Activated T-helper 17 cell treated with anti-CD3 and anti-CD28 coated beads, Interleukin-2, amount 50 U/mL, for 72 hours (primary cell): ENCODE measurements at regions not wholly inside any gene's neighbourhood (a gene's known extent, or its start where the extent isn't known, plus 50 kb on each side); places are given as distances from the start of the nearest gene placed in this dataset.

Experiments used
- ATAC-seq: fragments of 150-1000 bp; cut with Tn5 transposase; replicated peaks from 2 replicates; pipeline ENCODE4 v1.10.0; 2021; ENCODE audit warnings: mild to moderate bottlenecking, moderate library complexity
- H3K27ac Mint-ChIP-seq: one replicate; pipeline ENCODE4 v1.8.0; 2022; ENCODE audit warnings: mixed read lengths
- H3K27me3 Mint-ChIP-seq: one replicate; pipeline ENCODE4 v1.8.0; 2022; ENCODE audit warnings: mixed read lengths
- H3K36me3 Mint-ChIP-seq: one replicate; pipeline ENCODE4 v1.8.0; 2022; ENCODE audit warnings: low read depth, mild to moderate bottlenecking, mixed read lengths
- H3K4me1 Mint-ChIP-seq: one replicate; pipeline ENCODE4 v1.8.0; 2022; ENCODE audit warnings: mixed read lengths
- H3K4me3 Mint-ChIP-seq: one replicate; pipeline ENCODE4 v1.8.0; 2022; ENCODE audit warnings: mild to moderate bottlenecking, mixed read lengths
- H3K9me3 Mint-ChIP-seq: one replicate; pipeline ENCODE4 v1.8.0; 2022; ENCODE audit warnings: mixed read lengths

- Mint-ChIP-seq H3K4me3 (no peak overlapping the region), H3K36me3 (no peaks in the 10 kb centered on the region), H3K9me3 (peaks cover 5% of the 10 kb centered on the region), H3K27ac (no peak overlapping the region), H3K4me1 (no peaks in the 10 kb centered on the region), H3K27me3 (no peaks in the 10 kb centered on the region)
- ATAC-seq, result no peak
These were observed 1226.5 kb downstream of the C4orf33 start for GRCh38 chr4:130322439-130322838.

GRCh38 chr4:130329036-130329435 lies 1233.1 kb downstream of the C4orf33 start:
- no peak for ATAC-seq
- H3K36me3 Mint-ChIP-seq, result no peaks in the 10 kb centered on the region
- H3K9me3 Mint-ChIP-seq, result no peaks in the 10 kb centered on the region
- no peak overlapping the region for H3K27ac Mint-ChIP-seq
- H3K4me3 Mint-ChIP-seq, result no peak overlapping the region
- H3K4me1 Mint-ChIP-seq, result no peaks in the 10 kb centered on the region
- H3K27me3 Mint-ChIP-seq, result no peaks in the 10 kb centered on the region

- no peaks in the 10 kb centered on the region for H3K36me3 Mint-ChIP-seq
- H3K4me3 Mint-ChIP-seq, result no peak overlapping the region
- H3K27me3 Mint-ChIP-seq, result no peaks in the 10 kb centered on the region
- H3K9me3 Mint-ChIP-seq, result no peaks in the 10 kb centered on the region
- no peak for ATAC-seq
- no peak overlapping the region for H3K27ac Mint-ChIP-seq
- H3K4me1 Mint-ChIP-seq, result no peaks in the 10 kb centered on the region
These were observed 1237.3 kb downstream of the C4orf33 start for GRCh38 chr4:130333241-130333759.

GRCh38 chr4:130335417-130336194 lies 1239.7 kb downstream of the C4orf33 start:
- H3K4me3 Mint-ChIP-seq, result no peak overlapping the region
- no peaks in the 10 kb centered on the region for H3K27me3 Mint-ChIP-seq
- H3K9me3 Mint-ChIP-seq, result no peaks in the 10 kb centered on the region

DNA sequence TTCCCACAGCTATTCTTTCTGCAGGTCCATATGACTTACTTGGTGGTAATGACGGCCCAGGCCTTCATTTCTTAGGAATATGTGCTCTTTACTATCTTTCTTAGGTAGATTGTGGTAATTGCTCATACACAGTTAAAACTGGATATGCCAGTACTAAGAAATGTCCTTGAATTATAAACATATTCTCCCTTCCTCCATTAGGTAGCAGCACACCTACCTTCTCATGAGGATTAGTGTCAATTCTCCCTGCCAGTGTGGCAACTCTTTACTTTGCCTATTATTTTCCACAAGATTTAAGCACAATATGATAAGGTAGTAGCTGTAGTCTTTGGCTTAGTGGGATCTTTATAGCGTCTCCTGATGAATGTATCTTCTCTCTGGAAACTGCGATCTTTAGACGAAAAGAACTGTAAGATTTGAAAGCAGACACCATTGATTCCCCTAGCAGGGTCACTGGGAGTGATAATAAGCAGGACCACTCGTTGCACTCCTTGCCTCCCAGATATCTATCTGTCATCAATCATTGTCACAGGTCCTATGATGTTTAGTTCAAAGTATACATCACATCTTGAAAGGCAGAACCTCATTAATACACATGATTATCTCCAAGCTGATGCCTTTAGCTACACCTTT lies 1240.7 kb downstream of the C4orf33 start:
- Mint-ChIP-seq H3K4me1 (no peaks in the 10 kb centered on the region), H3K36me3 (no peaks in the 10 kb centered on the region), H3K27me3 (no peaks in the 10 kb centered on the region), H3K4me3 (no peak overlapping the region), H3K27ac (no peak overlapping the region), H3K9me3 (no peaks in the 10 kb centered on the region)
- ATAC-seq, result no peak

More at GRCh38 chr4:130335417-130336194, 1239.7 kb downstream of the C4orf33 start:
- no peak for ATAC-seq
- Mint-ChIP-seq H3K27ac (no peak overlapping the region), H3K36me3 (no peaks in the 10 kb centered on the region), H3K4me1 (no peaks in the 10 kb centered on the region)

GRCh38 chr4:130338851-130339250 lies 1242.9 kb downstream of the C4orf33 start:
- Mint-ChIP-seq H3K9me3 (no peaks in the 10 kb centered on the region), H3K27me3 (no peaks in the 10 kb centered on the region), H3K36me3 (no peaks in the 10 kb centered on the region), H3K27ac (no peak overlapping the region), H3K4me1 (no peaks in the 10 kb centered on the region), H3K4me3 (no peak overlapping the region)
- no peak for ATAC-seq

GRCh38 chr4:130349745-130350144 lies 1253.8 kb downstream of the C4orf33 start:
- no peak for ATAC-seq
- Mint-ChIP-seq H3K27me3 (no peaks in the 10 kb centered on the region), H3K4me1 (no peaks in the 10 kb centered on the region), H3K9me3 (no peaks in the 10 kb centered on the region), H3K36me3 (no peaks in the 10 kb centered on the region), H3K27ac (no peak overlapping the region), H3K4me3 (no peak overlapping the region)

- H3K4me1 Mint-ChIP-seq, result no peaks in the 10 kb centered on the region
- H3K27ac Mint-ChIP-seq, result no peak overlapping the region
- no peaks in the 10 kb centered on the region for H3K36me3 Mint-ChIP-seq
- peaks cover 3% of the 10 kb centered on the region for H3K9me3 Mint-ChIP-seq
- no peak for ATAC-seq
- H3K4me3 Mint-ChIP-seq, result no peak overlapping the region
- H3K27me3 Mint-ChIP-seq, result no peaks in the 10 kb centered on the region
These were observed 1260.9 kb downstream of the C4orf33 start for GRCh38 chr4:130356873-130357272.

DNA sequence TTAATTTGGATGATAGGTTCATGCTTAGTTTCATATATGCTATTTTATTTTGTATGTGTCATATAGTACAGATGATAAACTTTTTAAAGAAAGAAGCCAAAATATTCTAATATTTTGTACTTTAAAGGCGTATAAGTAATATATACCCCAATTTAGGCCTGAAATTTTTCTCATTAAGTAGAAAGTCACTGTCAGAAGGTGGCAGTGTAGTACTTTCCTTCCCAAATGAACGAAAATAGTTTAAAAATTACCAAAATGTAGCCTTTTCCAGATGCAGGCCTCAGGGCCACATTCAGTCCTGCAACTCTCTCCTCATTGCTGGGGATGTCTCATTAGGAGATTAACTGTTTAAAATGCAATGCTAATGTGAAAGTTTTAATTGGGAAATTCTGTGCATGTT lies 1263.6 kb downstream of the C4orf33 start:
- H3K4me3 Mint-ChIP-seq, result no peak overlapping the region
- H3K36me3 Mint-ChIP-seq, result no peaks in the 10 kb centered on the region
- H3K9me3 Mint-ChIP-seq, result peaks cover 4% of the 10 kb centered on the region
- no peaks in the 10 kb centered on the region for H3K4me1 Mint-ChIP-seq
- no peak overlapping the region for H3K27ac Mint-ChIP-seq
- H3K27me3 Mint-ChIP-seq, result no peaks in the 10 kb centered on the region
- no peak for ATAC-seq

DNA sequence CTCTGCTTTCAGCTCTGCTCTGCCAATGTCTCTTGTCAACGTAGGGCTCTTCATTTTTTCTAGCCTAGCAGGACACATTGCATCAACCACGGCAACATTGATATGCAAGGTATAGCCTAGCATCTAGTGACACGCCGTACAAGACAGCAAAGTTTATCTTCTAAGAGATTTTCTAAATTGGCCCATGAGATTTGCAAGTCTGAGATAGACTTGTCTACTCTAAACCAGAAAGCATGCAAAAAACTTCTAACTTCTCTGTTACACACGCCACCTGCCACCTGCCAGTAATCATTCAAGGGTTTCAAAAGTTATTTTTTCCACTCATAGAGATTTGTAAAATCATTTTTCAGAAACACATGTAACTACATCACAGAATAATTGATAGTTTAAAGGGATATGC lies 1265.7 kb downstream of the C4orf33 start:
- no peaks in the 10 kb centered on the region for H3K4me1 Mint-ChIP-seq
- no peak for ATAC-seq
- no peaks in the 10 kb centered on the region for H3K27me3 Mint-ChIP-seq
- H3K9me3 Mint-ChIP-seq, result peaks cover 4% of the 10 kb centered on the region
- H3K36me3 Mint-ChIP-seq, result no peaks in the 10 kb centered on the region
- H3K4me3 Mint-ChIP-seq, result no peak overlapping the region
- no peak overlapping the region for H3K27ac Mint-ChIP-seq

DNA sequence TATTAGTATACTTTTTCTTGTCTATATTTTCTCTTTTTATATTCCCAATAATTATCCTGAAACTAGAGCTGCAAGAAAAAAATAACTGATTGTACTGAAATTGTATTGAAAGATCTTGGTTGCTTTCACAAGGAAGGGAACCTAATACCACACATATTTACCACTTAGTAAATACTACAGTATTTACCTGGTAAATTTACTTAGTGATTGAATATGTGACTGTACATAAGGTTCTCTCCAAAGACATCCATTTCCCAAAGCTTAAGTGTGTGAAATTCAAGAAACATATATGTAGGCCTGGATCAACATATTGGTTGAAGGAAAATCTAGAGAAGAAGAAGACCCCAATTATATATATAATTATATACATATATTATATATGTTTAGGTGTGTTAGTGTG lies 1272.7 kb downstream of the C4orf33 start:
- no peaks in the 10 kb centered on the region for H3K4me1 Mint-ChIP-seq

DNA sequence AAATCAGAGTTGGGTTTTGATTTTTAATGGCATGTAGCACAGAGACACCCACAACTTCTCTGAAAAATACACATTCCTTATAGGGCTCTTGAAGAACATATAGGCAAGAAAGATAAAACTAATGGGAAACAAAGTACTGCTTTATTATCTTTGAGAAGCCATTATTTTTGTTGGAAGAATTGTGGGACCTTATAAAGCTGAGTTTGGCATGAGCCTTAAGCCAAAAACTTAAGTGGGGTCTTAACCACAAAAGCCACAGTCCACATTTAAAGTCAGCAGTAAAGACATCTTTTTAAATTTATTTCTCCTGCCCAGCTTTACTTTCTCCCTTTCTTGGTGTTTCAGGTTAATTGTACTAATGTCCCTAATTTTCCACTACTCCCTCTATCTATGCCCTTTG lies 1297.3 kb downstream of the C4orf33 start:
- Mint-ChIP-seq H3K36me3 (no peaks in the 10 kb centered on the region), H3K4me3 (no peak overlapping the region), H3K9me3 (no peaks in the 10 kb centered on the region), H3K4me1 (no peaks in the 10 kb centered on the region), H3K27ac (no peak overlapping the region), H3K27me3 (no peaks in the 10 kb centered on the region)
- ATAC-seq, result no peak

More for the DNA sequence above, 1272.7 kb downstream of the C4orf33 start:
- Mint-ChIP-seq H3K27ac (no peak overlapping the region), H3K4me3 (no peak overlapping the region), H3K9me3 (no peaks in the 10 kb centered on the region), H3K36me3 (no peaks in the 10 kb centered on the region), H3K27me3 (no peaks in the 10 kb centered on the region)
- no peak for ATAC-seq

GRCh38 chr4:130393642-130394041 lies 1297.7 kb downstream of the C4orf33 start:
- Mint-ChIP-seq H3K27me3 (no peaks in the 10 kb centered on the region), H3K9me3 (no peaks in the 10 kb centered on the region), H3K4me1 (no peaks in the 10 kb centered on the region), H3K4me3 (no peak overlapping the region), H3K36me3 (no peaks in the 10 kb centered on the region), H3K27ac (no peak overlapping the region)
- no peak for ATAC-seq

DNA sequence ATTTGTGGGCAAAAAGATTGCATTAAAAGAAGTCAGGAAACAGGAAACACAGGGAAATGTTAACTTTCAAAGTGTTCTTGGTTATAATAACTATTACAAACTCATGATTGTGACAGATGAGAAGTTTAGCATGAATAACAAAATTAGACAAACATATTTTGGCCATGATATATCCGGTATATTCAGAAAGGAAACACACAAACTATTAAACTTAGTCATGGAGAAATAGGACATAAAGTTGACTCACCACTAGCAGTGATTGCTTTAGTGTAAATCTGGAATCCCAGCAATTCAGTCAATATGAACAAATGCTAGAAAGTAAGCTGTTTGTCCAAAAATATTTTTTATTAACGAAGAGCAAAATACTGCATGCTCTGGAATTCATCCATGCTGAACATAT lies 1299.9 kb downstream of the C4orf33 start:
- Mint-ChIP-seq H3K27me3 (no peaks in the 10 kb centered on the region), H3K9me3 (peaks cover 5% of the 10 kb centered on the region), H3K4me1 (no peaks in the 10 kb centered on the region), H3K4me3 (no peak overlapping the region), H3K36me3 (no peaks in the 10 kb centered on the region), H3K27ac (no peak overlapping the region)
- ATAC-seq, result no peak

DNA sequence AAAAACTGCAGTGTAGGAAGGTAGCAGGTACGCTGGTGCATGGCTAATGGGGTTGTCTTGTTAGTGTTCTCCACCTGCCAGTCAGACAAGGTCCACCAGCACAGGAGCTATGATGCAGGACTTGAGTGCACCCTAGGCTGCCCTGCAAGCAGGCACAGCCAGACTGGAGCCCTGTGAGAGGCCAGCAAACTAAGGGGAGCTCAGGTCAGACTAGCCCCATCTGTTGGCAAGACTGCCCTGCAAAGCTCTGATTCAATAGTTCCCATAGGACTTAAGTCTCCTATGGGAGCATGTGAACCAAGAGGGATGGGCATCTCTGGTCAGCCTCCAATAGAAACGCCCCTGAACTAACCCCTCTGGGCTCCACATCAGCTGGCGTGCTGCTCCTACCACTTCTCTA lies 1307.3 kb downstream of the C4orf33 start:
- H3K4me1 Mint-ChIP-seq, result no peaks in the 10 kb centered on the region
- no peaks in the 10 kb centered on the region for H3K27me3 Mint-ChIP-seq
- no peak overlapping the region for H3K4me3 Mint-ChIP-seq
- no peak overlapping the region for H3K27ac Mint-ChIP-seq
- no peaks in the 10 kb centered on the region for H3K36me3 Mint-ChIP-seq
- H3K9me3 Mint-ChIP-seq, result peaks cover 12% of the 10 kb centered on the region
- ATAC-seq, result no peak
